ENCODE measurements at regions not wholly inside any gene's neighbourhood (a gene's known extent, or its start where the extent isn't known, plus 50 kb on each side); places are given as distances from the start of the nearest gene placed in this dataset.

DNA sequence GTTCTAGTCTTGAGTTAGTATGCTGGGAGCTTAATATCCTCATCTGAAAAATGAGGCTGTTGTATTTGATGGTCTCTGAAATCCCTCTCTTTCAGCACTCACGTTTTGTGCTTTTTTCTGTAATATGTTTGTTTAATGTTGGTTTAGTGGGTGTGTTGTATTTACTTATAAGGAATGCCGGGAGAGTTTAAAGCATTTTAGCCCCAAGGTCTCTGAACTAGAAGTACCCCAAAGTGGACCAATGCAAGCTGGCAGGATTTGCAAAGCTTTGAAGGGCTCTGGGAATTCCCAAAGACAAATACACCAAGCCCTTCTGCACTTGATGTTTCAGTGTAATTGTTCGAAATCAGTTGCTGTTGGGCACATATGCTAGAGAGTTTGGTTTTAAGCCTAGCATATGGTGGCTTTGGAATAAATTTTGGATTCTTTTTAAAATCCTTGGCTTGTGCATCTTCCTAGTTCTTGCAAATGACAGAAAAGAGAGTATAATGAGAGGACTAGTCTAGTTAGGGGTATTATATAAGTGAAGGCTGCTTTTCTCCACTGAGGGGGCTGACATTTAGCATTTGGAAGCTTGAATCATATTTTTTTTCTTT, 371.4 kb upstream of the BOD1L1 start:
- Histone ChIP-seq H4K20me1 (ENCODE audit: control insufficient read depth, insufficient read depth, insufficient read length) (no peaks in the 10 kb centered on the region), H2AFZ (ENCODE audit: low read length) (no peak overlapping the region), H3K79me1 (ENCODE audit: insufficient read depth, low read depth, low read length, poor library complexity, severe bottlenecking) (no peaks in the 10 kb centered on the region), H2BK120ac (ENCODE audit: low read depth, low read length, poor library complexity, severe bottlenecking) (no peak overlapping the region), H4K91ac (ENCODE audit: insufficient read length, low read depth, low read length) (no peak overlapping the region), H3K4ac (ENCODE audit: low read depth, low read length) (no peak overlapping the region), H3K27ac (ENCODE audit: insufficient read length, low read depth, low read length) (no peak overlapping the region), H3K18ac (ENCODE audit: insufficient read length, low read depth, low read length) (no peak overlapping the region), H2BK5ac (ENCODE audit: insufficient read length, low read length) (no peak overlapping the region), H3K23me2 (ENCODE audit: insufficient read length, low read depth, low read length, poor library complexity, severe bottlenecking) (no peaks in the 10 kb centered on the region), H3K9me3 (ENCODE audit: control insufficient read depth, low read depth, low read length) (peaks cover 12% of the 10 kb centered on the region), H2BK20ac (ENCODE audit: low read depth, low read length, poor library complexity, severe bottlenecking) (no peak overlapping the region), H4K5ac (ENCODE audit: insufficient read length, low read depth, low read length) (no peak overlapping the region), H3K79me2 (ENCODE audit: insufficient read depth, low read length) (no peaks in the 10 kb centered on the region), H3K27me3 (ENCODE audit: insufficient read depth, low read length) (no peaks in the 10 kb centered on the region), H2BK12ac (ENCODE audit: insufficient read length, low read depth, low read length) (no peak overlapping the region), H3T11ph (ENCODE audit: low read length) (no peak overlapping the region), H3K14ac (ENCODE audit: insufficient read depth, low read length) (no peak overlapping the region), H3K56ac (ENCODE audit: insufficient read length, low read depth, low read length) (no peak overlapping the region), H3K4me2 (ENCODE audit: insufficient read depth, insufficient read length, low read length) (no peak overlapping the region), H3K9ac (ENCODE audit: extremely low read depth, insufficient read length, low read length) (no peak overlapping the region), H4K8ac (replicated peaks; ENCODE audit: insufficient read length, low read depth, low read length) (no peak overlapping the region), H3K4me1 (ENCODE audit: insufficient read depth, low read length) (no peaks in the 10 kb centered on the region), H3K23ac (ENCODE audit: insufficient read length, low read depth, low read length) (no peak overlapping the region), H2AK5ac (ENCODE audit: insufficient read length, low read length) (no peak overlapping the region), H2BK15ac (ENCODE audit: low read depth, low read length) (no peak overlapping the region)
- DNase-seq = no peak
- Mint-ChIP-seq H3K27me3 (ENCODE audit: low read depth) (no peaks in the 10 kb centered on the region), H3K9me3 (peaks cover 27 to 39% of the 10 kb centered on the region in 2 experiments), H3K36me3 (ENCODE audit: insufficient read depth in 1 of 3, low read depth in 3 of 3) (peaks cover 5 to 25% (median 25%) of the 10 kb centered on the region in 3 experiments; a peak in 6 of 7 replicates), H3K4me3 (no peak overlapping the region), H3K27ac (no peak overlapping the region), H3K4me1 (no peaks in the 10 kb centered on the region)
- TF ChIP-seq, protein P1, sequence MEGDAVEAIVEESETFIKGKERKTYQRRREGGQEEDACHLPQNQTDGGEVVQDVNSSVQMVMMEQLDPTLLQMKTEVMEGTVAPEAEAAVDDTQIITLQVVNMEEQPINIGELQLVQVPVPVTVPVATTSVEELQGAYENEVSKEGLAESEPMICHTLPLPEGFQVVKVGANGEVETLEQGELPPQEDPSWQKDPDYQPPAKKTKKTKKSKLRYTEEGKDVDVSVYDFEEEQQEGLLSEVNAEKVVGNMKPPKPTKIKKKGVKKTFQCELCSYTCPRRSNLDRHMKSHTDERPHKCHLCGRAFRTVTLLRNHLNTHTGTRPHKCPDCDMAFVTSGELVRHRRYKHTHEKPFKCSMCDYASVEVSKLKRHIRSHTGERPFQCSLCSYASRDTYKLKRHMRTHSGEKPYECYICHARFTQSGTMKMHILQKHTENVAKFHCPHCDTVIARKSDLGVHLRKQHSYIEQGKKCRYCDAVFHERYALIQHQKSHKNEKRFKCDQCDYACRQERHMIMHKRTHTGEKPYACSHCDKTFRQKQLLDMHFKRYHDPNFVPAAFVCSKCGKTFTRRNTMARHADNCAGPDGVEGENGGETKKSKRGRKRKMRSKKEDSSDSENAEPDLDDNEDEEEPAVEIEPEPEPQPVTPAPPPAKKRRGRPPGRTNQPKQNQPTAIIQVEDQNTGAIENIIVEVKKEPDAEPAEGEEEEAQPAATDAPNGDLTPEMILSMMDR (conservative IDR thresholded peaks at IDR 0.05) = no peak
- no CpG with 5 or more reads among the region's 3 CpGs for WGBS (ENCODE audit: extremely low coverage, insufficient read length, low lambda C conversion rate)

Measured in H9 (cell line).